PC-3 (cell line): ENCODE measurements at regions not wholly inside any gene's neighbourhood (a gene's known extent, or its start where the extent isn't known, plus 50 kb on each side); places are given as distances from the start of the nearest gene placed in this dataset.

Experiments
- EZH2phosphoT487 ChIP-seq: fragments of 300-600 bp; sonication (generic); IDR thresholded peaks from 2 replicates; pipeline ENCODE4 v1.6.1; 2018; ENCODE audit warnings: mild to moderate bottlenecking, antibody characterized with exemption, low read length, borderline replicate concordance
- TF ChIP-seq, protein P1 (sequence below): fragments of 300-600 bp; sonication (generic); conservative IDR thresholded peaks from 2 replicates; pipeline ENCODE4 v1.5.1; 2017; ENCODE audit warnings: antibody characterized with exemption, low read depth, mild to moderate bottlenecking, low read length

DNA sequence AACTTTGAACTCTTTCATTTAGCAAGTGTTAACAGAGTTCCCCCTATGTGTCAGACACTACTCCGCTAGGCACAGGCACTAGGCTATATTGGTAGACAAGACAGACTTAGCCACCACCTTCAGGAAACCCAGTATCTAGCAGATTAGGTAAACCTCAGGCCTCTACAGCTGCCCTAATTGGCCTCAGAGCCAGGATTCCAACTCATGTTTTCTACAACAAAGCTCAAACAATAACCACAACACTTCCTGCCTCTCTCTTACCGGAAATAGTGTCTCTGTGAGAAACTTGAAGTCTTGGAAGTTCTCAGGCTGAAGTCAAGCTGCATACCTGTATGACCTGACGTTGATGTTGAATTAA lies 116.6 kb upstream of the SLC44A1 start:
- no peak for TF ChIP-seq EZH2phosphoT487
- TF ChIP-seq, protein P1, sequence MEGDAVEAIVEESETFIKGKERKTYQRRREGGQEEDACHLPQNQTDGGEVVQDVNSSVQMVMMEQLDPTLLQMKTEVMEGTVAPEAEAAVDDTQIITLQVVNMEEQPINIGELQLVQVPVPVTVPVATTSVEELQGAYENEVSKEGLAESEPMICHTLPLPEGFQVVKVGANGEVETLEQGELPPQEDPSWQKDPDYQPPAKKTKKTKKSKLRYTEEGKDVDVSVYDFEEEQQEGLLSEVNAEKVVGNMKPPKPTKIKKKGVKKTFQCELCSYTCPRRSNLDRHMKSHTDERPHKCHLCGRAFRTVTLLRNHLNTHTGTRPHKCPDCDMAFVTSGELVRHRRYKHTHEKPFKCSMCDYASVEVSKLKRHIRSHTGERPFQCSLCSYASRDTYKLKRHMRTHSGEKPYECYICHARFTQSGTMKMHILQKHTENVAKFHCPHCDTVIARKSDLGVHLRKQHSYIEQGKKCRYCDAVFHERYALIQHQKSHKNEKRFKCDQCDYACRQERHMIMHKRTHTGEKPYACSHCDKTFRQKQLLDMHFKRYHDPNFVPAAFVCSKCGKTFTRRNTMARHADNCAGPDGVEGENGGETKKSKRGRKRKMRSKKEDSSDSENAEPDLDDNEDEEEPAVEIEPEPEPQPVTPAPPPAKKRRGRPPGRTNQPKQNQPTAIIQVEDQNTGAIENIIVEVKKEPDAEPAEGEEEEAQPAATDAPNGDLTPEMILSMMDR, result no peak
